AG08395 (cell line): ENCODE measurements at regions not wholly inside any gene's neighbourhood (a gene's known extent, or its start where the extent isn't known, plus 50 kb on each side); places are given as distances from the start of the nearest gene placed in this dataset.
A peak's percentile ranks its signal among the peaks of the same experiment; 100 is the strongest.
"Not testable (repeated sequence)": the region's sequence is repeated elsewhere in the genome, so short reads cannot be mapped to it uniquely, and the experiment has no call there.

Experiments used
- DNase-seq: peaks from one replicate; pipeline ENCODE4 v3.0.0; 2012; ENCODE audit warnings: mixed read lengths, low spot score

GRCh38 chr14:87430810-87431209, 562.2 kb downstream of the GALC start:
- peak; percentile 3 for DNase-seq

DNA sequence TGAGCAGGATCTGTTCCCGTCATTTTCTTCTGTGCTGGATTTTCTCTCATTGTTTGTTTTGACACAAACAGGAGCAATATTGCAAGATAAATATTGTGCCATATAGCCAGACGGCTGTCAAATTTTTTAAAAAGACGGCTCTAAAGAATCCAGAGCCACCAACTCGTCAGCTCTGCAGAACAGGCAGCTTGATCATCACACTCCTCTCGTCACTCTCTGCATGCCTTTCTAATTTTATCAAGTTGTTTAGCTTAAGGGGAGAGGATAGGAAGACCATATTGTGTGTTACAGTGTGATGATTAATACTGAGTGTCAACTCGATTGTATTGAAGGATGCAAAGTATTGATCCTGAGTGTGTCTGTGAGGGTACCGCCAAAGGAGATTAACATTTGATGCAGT, 562.8 kb downstream of the GALC start:
- DNase-seq: no peak

GRCh38 chr14:87419925-87420324, 573.1 kb downstream of the GALC start:
- DNase-seq: no peak

DNA sequence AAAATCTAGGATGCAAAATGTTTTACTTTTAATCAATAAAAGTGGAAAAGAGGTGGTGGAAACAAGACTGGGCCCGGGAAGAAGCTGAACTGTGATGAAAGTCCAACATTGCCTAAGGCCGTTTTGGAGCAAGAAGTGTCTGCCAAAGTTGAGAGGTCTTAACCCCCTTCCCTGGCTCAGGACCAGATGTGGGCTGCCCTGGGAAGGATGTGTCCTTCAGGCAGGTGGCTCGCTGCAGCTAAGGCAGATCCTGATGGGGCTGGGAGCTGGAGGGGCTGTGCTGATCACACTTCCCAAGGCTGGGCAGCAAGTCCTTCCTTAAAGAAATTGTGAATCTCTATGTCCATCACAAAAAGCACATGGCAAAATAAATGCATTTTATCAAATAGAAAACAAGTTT, 581.6 kb downstream of the GALC start:
- DNase-seq: no peak

GRCh38 chr14:87409393-87409792, 583.6 kb downstream of the GALC start:
- DNase-seq: no peak

GRCh38 chr14:87407344-87407743, 585.6 kb downstream of the GALC start:
- DNase-seq: no peak

GRCh38 chr14:87405563-87405962, 587.4 kb downstream of the GALC start:
- no peak for DNase-seq

GRCh38 chr14:87397499-87397898, 595.5 kb downstream of the GALC start:
- no peak for DNase-seq

GRCh38 chr14:87391066-87391465, 601.9 kb downstream of the GALC start:
- no peak for DNase-seq

- DNase-seq: no peak
These were observed 604.0 kb downstream of the GALC start for GRCh38 chr14:87388946-87389345.

- DNase-seq: no peak
These were observed 605.2 kb downstream of the GALC start for GRCh38 chr14:87387806-87388205.

GRCh38 chr14:87386524-87386923, 606.5 kb downstream of the GALC start:
- DNase-seq: no peak

DNA sequence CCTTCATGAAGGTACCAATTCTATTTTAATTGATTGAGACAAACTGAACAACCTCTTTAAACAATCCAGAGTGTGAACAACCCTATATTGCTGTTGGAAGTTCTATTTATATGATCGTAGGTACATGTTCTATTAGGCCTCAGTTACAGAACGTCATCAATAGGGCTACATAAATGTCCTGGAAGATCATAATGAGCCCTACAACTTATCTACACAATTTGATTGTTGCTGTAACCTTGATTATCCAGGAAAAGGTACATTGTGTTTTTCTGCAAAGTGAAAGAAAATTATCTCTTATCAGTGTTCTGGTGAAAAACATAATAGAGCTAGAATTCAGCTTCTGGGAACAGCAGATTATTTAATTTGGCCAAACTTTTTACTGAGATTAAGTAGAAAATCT, 612.9 kb downstream of the GALC start:
- no peak for DNase-seq

- DNase-seq: no peak
These were observed 624.2 kb downstream of the GALC start for GRCh38 chr14:87368751-87369150.

GRCh38 chr14:87360246-87360645, 632.7 kb downstream of the GALC start:
- not testable (repeated sequence) for DNase-seq

- no peak for DNase-seq
These were observed 642.0 kb downstream of the GALC start for GRCh38 chr14:87351007-87351406.

DNA sequence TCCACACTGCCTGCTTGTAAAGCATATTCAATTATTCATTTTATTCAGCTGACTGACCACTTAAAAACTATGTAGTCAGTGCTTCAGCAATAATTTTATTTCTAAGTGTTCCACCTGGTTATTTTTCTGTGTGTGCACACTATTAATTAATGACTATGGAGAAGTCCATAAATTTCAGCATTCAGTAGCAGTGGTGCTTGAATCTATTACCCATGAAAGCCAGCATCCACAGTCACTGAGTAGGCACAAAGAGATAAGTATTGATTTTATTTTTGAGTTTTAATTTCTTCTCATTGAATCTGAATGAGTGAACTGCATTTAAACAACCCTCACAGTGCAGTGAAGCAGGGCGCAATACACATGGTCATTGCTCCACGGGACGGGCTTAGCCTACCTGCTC, 643.1 kb downstream of the GALC start:
- DNase-seq: no peak

- DNase-seq: no peak
These were observed 649.3 kb downstream of the GALC start for GRCh38 chr14:87343652-87344051.

GRCh38 chr14:87334997-87335685, 657.8 kb downstream of the GALC start:
- DNase-seq: peak; percentile 6

GRCh38 chr14:87331991-87332390, 661.0 kb downstream of the GALC start:
- peak; percentile 25 for DNase-seq

DNA sequence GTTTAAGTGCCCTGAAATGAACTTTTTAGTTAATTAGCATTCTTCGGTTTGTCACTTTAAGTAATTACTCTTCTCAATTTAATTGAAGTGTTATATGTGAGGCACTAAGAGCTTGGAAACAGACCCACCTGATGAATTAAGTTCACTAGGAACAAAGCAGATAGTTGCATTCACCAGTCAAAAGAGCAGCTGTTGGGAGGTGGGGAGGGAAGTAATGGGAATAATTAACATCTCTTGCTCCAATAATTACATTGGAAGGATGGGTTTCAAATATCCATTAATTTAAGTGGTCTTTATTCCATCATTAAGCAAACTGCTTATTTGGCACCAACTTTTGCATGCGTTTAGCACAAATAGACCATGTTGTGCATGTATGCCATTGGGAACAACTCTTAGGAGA, 667.2 kb downstream of the GALC start:
- DNase-seq: no peak

DNA sequence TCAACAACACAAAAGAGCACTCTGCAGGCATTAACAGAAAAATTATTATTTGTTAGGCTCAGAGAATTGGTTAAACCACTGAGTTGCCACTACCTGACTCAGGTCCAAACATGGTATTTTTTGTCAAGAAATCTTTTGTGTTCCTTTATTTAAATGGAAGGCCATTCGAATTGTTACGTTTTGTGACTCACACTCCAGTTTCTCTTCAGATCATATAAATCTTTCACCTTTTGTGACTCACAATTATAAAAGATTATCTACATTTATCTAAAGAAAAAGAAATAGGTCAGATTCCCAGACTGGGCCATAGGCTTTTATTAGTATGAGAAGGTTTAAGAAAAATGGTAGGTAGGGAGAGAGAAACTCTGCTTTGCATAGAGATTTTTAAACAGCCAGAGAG, 669.8 kb downstream of the GALC start:
- DNase-seq: no peak

DNA sequence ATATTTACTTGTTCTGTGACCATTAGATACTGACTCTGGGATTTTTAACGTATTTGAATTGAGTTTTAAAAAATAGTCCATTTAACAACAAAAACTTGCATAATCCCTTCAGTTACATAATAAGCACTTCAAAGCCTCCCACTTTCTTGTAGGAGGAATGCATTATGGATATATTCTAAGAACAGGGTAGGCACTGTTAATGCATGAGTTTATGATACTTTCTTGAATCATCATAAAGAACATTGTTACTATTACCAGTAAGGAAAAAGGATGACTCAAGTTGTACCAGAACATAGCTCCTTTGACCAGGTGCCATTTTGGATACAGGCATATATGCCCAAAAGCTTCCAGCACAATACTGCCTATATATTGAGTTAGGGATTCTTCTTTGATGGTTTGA, 671.4 kb downstream of the GALC start:
- no peak for DNase-seq

DNA sequence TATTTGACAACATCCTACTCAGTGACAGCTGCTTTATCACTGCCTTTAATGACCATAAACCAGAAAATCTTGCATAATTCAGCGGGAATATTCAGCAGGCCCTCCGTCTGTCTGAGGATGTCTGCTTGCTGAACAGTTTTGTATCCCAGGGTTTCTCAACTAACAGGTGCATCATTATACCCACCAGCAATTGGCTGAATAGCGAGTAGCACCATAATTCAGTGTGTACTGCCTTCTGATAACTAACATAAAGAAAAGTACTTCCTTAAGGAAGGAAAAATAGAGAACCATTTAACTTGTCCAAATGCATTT, 680.1 kb downstream of the GALC start:
- no peak for DNase-seq
